HepG2 (cell line): ENCODE measurements at regions not wholly inside any gene's neighbourhood (a gene's known extent, or its start where the extent isn't known, plus 50 kb on each side); places are given as distances from the start of the nearest gene placed in this dataset.

Experiments
- ATAC-seq: fragments of 200-7000 bp; cut with Tn5 transposase; 3 replicates; pipeline ENCODE4 v1.9.1; 2020; ENCODE audit warnings: mild to moderate bottlenecking, moderate library complexity
- BruUV-seq: library from RNA; stranded (reverse); fragments of 400-500 nt; replicated peaks from 2 replicates; lab custom pipeline; 2021; lab: Mats Ljungman, UMichigan
- CTCF ChIA-PET: fragments of 300-600 bp; formaldehyde crosslinking; extraction: SDS; loops from one replicate; lab custom pipeline; 2021; ENCODE audit warnings: low total read pairs, inconsistent platforms, low intra/inter-chr PET ratio; lab: Yijun Ruan, JAX
- POLR2A ChIA-PET: fragments of 350-600 bp; sonication (Branson Sonifier 250); formaldehyde crosslinking; loops from one replicate; lab custom pipeline; 2020; ENCODE audit warnings: antibody characterized with exemption, inconsistent platforms; lab: Yijun Ruan, JAX
- DNase-seq: peaks from one replicate; pipeline ENCODE4 v3.0.0-alpha.2; 2015; ENCODE audit warnings: low spot score
- FAIRE-seq: peaks from 3 replicates; lab custom pipeline; 2011; peaks lifted over from hg19 to GRCh38; lab: Jason Lieb, UNC
- H2AFZ ChIP-seq: one replicate; pipeline ENCODE4 v1.6.1; 2011; ENCODE audit warnings: low read length, inconsistent platforms
- H3K27ac ChIP-seq: fragments of 300-600 bp; 3 replicates; pipeline ENCODE4 v1.8.0; 2011; ENCODE audit warnings: mixed run types, mild to moderate bottlenecking, mixed read lengths, low read length, inconsistent platforms; ENCODE audit not compliant: insufficient read depth; ENCODE audit errors: extremely low read length
- H3K27me3 ChIP-seq, 2 experiments: fragments of 200-600 bp in 1 of 2; 2 replicates in 1 of 2; 3 replicates in 1 of 2; pipeline versions ENCODE4 v1.6.0 to v1.8.0; 2011; ENCODE audit warnings: low read length in 2 of 2, mild to moderate bottlenecking in 2 of 2, moderate library complexity in 2 of 2, inconsistent platforms in 1 of 2; ENCODE audit not compliant: insufficient read depth in 2 of 2, control insufficient read depth in 1 of 2
- H3K36me3 ChIP-seq, 2 experiments: fragments of 200-600 bp in 1 of 2; replicated peaks in 1 of 2; 2 replicates in 1 of 2; 3 replicates in 1 of 2; pipeline versions ENCODE4 v1.5.1 to v1.8.0; 2011; ENCODE audit warnings: low read length in 2 of 2, inconsistent platforms in 1 of 2; ENCODE audit not compliant: insufficient read depth in 2 of 2, control insufficient read depth in 1 of 2
- H3K4me1 ChIP-seq: 2 replicates; pipeline ENCODE4 v1.5.1; 2012; ENCODE audit warnings: low read length, inconsistent platforms; ENCODE audit not compliant: insufficient read depth
- H3K4me2 ChIP-seq: 2 replicates; pipeline ENCODE4 v1.6.0; 2011; ENCODE audit warnings: low read depth, low read length, inconsistent platforms
- H3K4me3 ChIP-seq, 3 experiments: fragments of 200-600 bp in 1 of 3; sonication (generic), shearing (Covaris generic) in 1 of 3; replicated peaks in 1 of 3; 2 replicates each; pipeline ENCODE4 v1.5.1; 2011 to 2016; ENCODE audit warnings: low read length in 3 of 3, inconsistent platforms in 2 of 3, low read depth in 2 of 3, mild to moderate bottlenecking in 2 of 3, control low read depth in 1 of 3, mixed read lengths in 1 of 3; ENCODE audit not compliant: insufficient read depth in 1 of 3
- H3K79me2 ChIP-seq: one replicate; pipeline ENCODE4 v1.6.1; 2011; ENCODE audit warnings: low read length, inconsistent platforms; ENCODE audit not compliant: insufficient read depth
- H3K9ac ChIP-seq: 2 replicates; pipeline ENCODE4 v1.6.0; 2011; ENCODE audit warnings: mild to moderate bottlenecking, low read depth, low read length, inconsistent platforms; ENCODE audit not compliant: insufficient read depth
- H3K9me3 ChIP-seq: 2 replicates; pipeline ENCODE4 v1.5.1; 2012; ENCODE audit warnings: mild to moderate bottlenecking, low read length
- H4K20me1 ChIP-seq: 2 replicates; pipeline ENCODE4 v1.6.0; 2011; ENCODE audit warnings: inconsistent platforms, mild to moderate bottlenecking, low read length, moderate library complexity; ENCODE audit not compliant: insufficient read depth
- BCL6 ChIP-seq: IDR thresholded peaks from 2 replicates; pipeline ENCODE4 v1.6.1; 2016; ENCODE audit warnings: missing genetic modification reagents, missing compliant biosample characterization
- FOXJ3 ChIP-seq: sonication (generic); formaldehyde crosslinking; IDR thresholded peaks from 2 replicates; pipeline ENCODE4 v1.4.0; 2020; ENCODE audit warnings: missing genetic modification reagents, mild to moderate bottlenecking, borderline replicate concordance
- MED8 ChIP-seq: sonication (generic); formaldehyde crosslinking; IDR thresholded peaks from 2 replicates; pipeline ENCODE4 v1.8.1; 2023; ENCODE audit warnings: mild to moderate bottlenecking, missing genetic modification reagents; ENCODE audit not compliant: insufficient replicate concordance
- NFKB2 ChIP-seq: sonication (generic); formaldehyde crosslinking; IDR thresholded peaks from 2 replicates; pipeline ENCODE4 v1.4.0; 2020; ENCODE audit warnings: missing genetic modification reagents, borderline replicate concordance
- RFX1 ChIP-seq: fragments of 450-650 bp; IDR thresholded peaks from 2 replicates; pipeline ENCODE4 v1.6.1; 2017
- SMARCC2 ChIP-seq: fragments of 450-650 bp; IDR thresholded peaks from 2 replicates; pipeline ENCODE4 v1.6.1; 2017; ENCODE audit warnings: antibody characterized with exemption, mild to moderate bottlenecking
- TRIM24 ChIP-seq: sonication (generic); formaldehyde crosslinking; IDR thresholded peaks from 2 replicates; pipeline ENCODE4 v1.8.0; 2022; ENCODE audit warnings: mild to moderate bottlenecking, missing genetic modification reagents
- ZFX ChIP-seq: sonication (generic); formaldehyde crosslinking; IDR thresholded peaks from 2 replicates; pipeline ENCODE4 v1.4.0; 2020; ENCODE audit warnings: mild to moderate bottlenecking, low read depth, missing genetic modification reagents, moderate library complexity
- ZMAT5 ChIP-seq: sonication (generic); formaldehyde crosslinking; IDR thresholded peaks from 2 replicates; pipeline ENCODE4 v1.5.0; 2020; ENCODE audit warnings: mild to moderate bottlenecking, low read depth, missing genetic modification reagents, borderline replicate concordance
- ZNF12 ChIP-seq: sonication (generic); formaldehyde crosslinking; IDR thresholded peaks from 2 replicates; pipeline ENCODE4 v1.5.0; 2020; ENCODE audit warnings: missing genetic modification reagents
- ZNF275 ChIP-seq: sonication (generic); formaldehyde crosslinking; IDR thresholded peaks from 2 replicates; pipeline ENCODE4 v1.8.0; 2022; ENCODE audit warnings: missing genetic modification reagents, mild to moderate bottlenecking, inconsistent platforms, borderline replicate concordance
- ZNF510 ChIP-seq: sonication (generic); formaldehyde crosslinking; IDR thresholded peaks from 2 replicates; pipeline ENCODE4 v1.4.0; 2020; ENCODE audit warnings: low read depth, mild to moderate bottlenecking, missing genetic modification reagents
- ZNF547 ChIP-seq: sonication (generic); formaldehyde crosslinking; IDR thresholded peaks from 2 replicates; pipeline ENCODE4 v1.5.1; 2020; ENCODE audit warnings: mild to moderate bottlenecking, missing genetic modification reagents
- ZNF597 ChIP-seq: sonication (generic); formaldehyde crosslinking; IDR thresholded peaks from 2 replicates; pipeline ENCODE4 v1.5.0; 2020; ENCODE audit warnings: missing genetic modification reagents
- ZNF616 ChIP-seq: sonication (generic); formaldehyde crosslinking; IDR thresholded peaks from 2 replicates; pipeline ENCODE4 v1.5.0; 2020; ENCODE audit warnings: low read depth, mild to moderate bottlenecking, missing genetic modification reagents
- ZNF652 ChIP-seq: IDR thresholded peaks from 2 replicates; pipeline ENCODE4 v1.6.1; 2016; ENCODE audit warnings: low read depth, borderline replicate concordance
- ZNF883 ChIP-seq: sonication (generic); formaldehyde crosslinking; IDR thresholded peaks from 2 replicates; pipeline ENCODE4 v1.5.1; 2020; ENCODE audit warnings: mild to moderate bottlenecking, missing genetic modification reagents; ENCODE audit errors: not compliant biosample characterization
- whole genome bisulfite sequencing: methylation state at CpG from one replicate; pipeline ENCODE4 v1.1.6; 2017; ENCODE audit warnings: low lambda C conversion rate; 5-methylcytosine and 5-hydroxymethylcytosine counted together
- in situ Hi-C: cut with HindIII; loops from 2 replicates; pipeline ENCODE4 v1.10.0; 2017; ENCODE audit warnings: low pct_unique_long_range_greater_than_20kb; ENCODE audit not compliant: extremely low pct_ligation_motif_present
- intact Hi-C: fragments of 100-400 bp; cut with micrococcal nuclease; formaldehyde crosslinking; loops from one replicate; pipeline ENCODE4 v1.10.0; 2022; ENCODE audit not compliant: unreplicated experiment

- WGBS = 2% methylated on average over 2 of the region's 2 CpGs
- no peak overlapping the region for H3K9ac ChIP-seq
- intact Hi-C loops = no loop called here
- no peak for FAIRE-seq
- H3K27me3 ChIP-seq = no peaks in the 10 kb centered on the region; a peak in 1 of 5 replicates
- H3K36me3 ChIP-seq = no peaks in the 10 kb centered on the region
- no peak overlapping the region for H3K4me2 ChIP-seq
- CTCF ChIA-PET = no interaction called here
- POLR2A ChIA-PET = no interaction called here
- in situ Hi-C loops = no loop called here
- no peak for DNase-seq
- H3K27ac ChIP-seq = no peak overlapping the region
- H3K4me1 ChIP-seq = no peaks in the 10 kb centered on the region
- no peaks in the 10 kb centered on the region for H3K79me2 ChIP-seq
- TF ChIP-seq TRIM24 (CRISPR knock-in tag) (no peak), NFKB2 (CRISPR knock-in tag) (no peak), SMARCC2 (no peak), ZNF652 (CRISPR knock-in tag) (no peak), ZNF510 (CRISPR knock-in tag) (no peak), ZNF547 (no peak), ZNF883 (CRISPR knock-in tag) (no peak), FOXJ3 (CRISPR knock-in tag) (no peak), ZMAT5 (no peak), ZFX (CRISPR knock-in tag) (no peak), ZNF275 (CRISPR knock-in tag) (no peak), ZNF616 (no peak), BCL6 (no peak), ZNF597 (CRISPR knock-in tag) (no peak), RFX1 (no peak), MED8 (CRISPR knock-in tag) (no peak), ZNF12 (CRISPR knock-in tag) (no peak)
- no peak overlapping the region for H3K4me3 ChIP-seq
- no peaks in the 10 kb centered on the region for H4K20me1 ChIP-seq
- BruUV-seq = no TSS peak
- H2AFZ ChIP-seq = no peak overlapping the region
- ATAC-seq = no peak
- H3K9me3 ChIP-seq = no peaks in the 10 kb centered on the region
Observed at GRCh38 chr4:138604556-138604955, 362.4 kb upstream of the SLC7A11 start.
